ENCODE measurements at regions not wholly inside any gene's neighbourhood (a gene's known extent, or its start where the extent isn't known, plus 50 kb on each side); places are given as distances from the start of the nearest gene placed in this dataset.

GRCh38 chr5:41648996-41649395 lies 138.6 kb upstream of the PLCXD3 start:
- WGBS, 2 donors: 47% methylated on average over 2 of the region's 2 CpGs
- ATAC-seq (ENCODE audit: low FRiP score in 2 of 2) (no peak), DNase-seq (no peak)
- H3K4me3 ChIP-seq: no peak overlapping the region
- no peaks in the 10 kb centered on the region for H3K36me3 ChIP-seq
- H3K9me3 ChIP-seq: no peaks in the 10 kb centered on the region
- no peaks in the 10 kb centered on the region for H3K4me1 ChIP-seq
- no peaks in the 10 kb centered on the region for H3K27me3 ChIP-seq
- TF ChIP-seq CTCF (IDR thresholded peaks at IDR 0.05) (no peak), POLR2A (IDR thresholded peaks at IDR 0.05) (no peak), POLR2AphosphoS5 (IDR thresholded peaks at IDR 0.05) (no peak), EP300 (IDR thresholded peaks at IDR 0.05) (no peak)
- no peak overlapping the region for H3K27ac ChIP-seq

DNA sequence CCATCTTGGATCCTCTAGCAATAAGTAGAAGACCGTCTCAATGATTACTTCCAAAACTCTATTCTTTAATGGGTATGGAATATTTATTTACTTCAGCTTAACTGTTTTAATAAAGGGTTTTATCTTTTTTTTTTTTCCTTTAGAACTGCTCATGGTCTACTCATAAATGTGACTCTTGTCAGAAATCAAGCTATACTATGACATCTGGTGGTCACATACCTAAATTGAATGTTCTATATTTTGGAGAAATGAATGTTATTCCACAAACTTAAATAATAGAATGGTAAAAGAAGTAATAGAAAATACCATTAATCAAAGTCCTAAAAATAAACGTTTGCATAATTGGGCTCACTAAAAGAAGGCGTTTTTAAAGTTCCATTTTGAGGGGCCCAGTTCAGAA lies 131.2 kb upstream of the PLCXD3 start:
- no peaks in the 10 kb centered on the region for H3K27me3 ChIP-seq
- 56 to 58% methylated on average over 3 of the region's 3 CpGs for WGBS, 2 donors
- no peak for ATAC-seq (ENCODE audit: low FRiP score in 2 of 2)
- no peak overlapping the region for H3K27ac ChIP-seq
- TF ChIP-seq POLR2AphosphoS5 (IDR thresholded peaks at IDR 0.05) (no peak), POLR2A (IDR thresholded peaks at IDR 0.05) (no peak), CTCF (IDR thresholded peaks at IDR 0.05) (no peak), EP300 (IDR thresholded peaks at IDR 0.05) (no peak)
- H3K9me3 ChIP-seq: no peaks in the 10 kb centered on the region
- H3K4me1 ChIP-seq: no peaks in the 10 kb centered on the region
- no peak overlapping the region for H3K4me3 ChIP-seq
- no peaks in the 10 kb centered on the region for H3K36me3 ChIP-seq
- DNase-seq: no peak

GRCh38 chr5:41638685-41639084 lies 128.3 kb upstream of the PLCXD3 start:
- DNase-seq (no peak), ATAC-seq (ENCODE audit: low FRiP score in 2 of 2) (no peak)
- no peak for TF ChIP-seq POLR2AphosphoS5 (IDR thresholded peaks at IDR 0.05)
- no peak for TF ChIP-seq POLR2A (IDR thresholded peaks at IDR 0.05)
- no peak for TF ChIP-seq EP300 (IDR thresholded peaks at IDR 0.05)
- TF ChIP-seq CTCF (IDR thresholded peaks at IDR 0.05): no peak
- no peaks in the 10 kb centered on the region for H3K9me3 ChIP-seq
- no peak overlapping the region for H3K4me3 ChIP-seq
- H3K27ac ChIP-seq: no peak overlapping the region
- H3K36me3 ChIP-seq: no peaks in the 10 kb centered on the region
- no peaks in the 10 kb centered on the region for H3K4me1 ChIP-seq
- H3K27me3 ChIP-seq: no peaks in the 10 kb centered on the region
- 81 to 83% methylated on average over 3 of the region's 3 CpGs for WGBS, 2 donors

GRCh38 chr5:41637869-41638268 lies 127.5 kb upstream of the PLCXD3 start:
- no peaks in the 10 kb centered on the region for H3K4me1 ChIP-seq
- 86 to 87% methylated on average over 4 of the region's 4 CpGs for WGBS, 2 donors
- ATAC-seq (ENCODE audit: low FRiP score in 2 of 2): no peak

More at GRCh38 chr5:41637869-41638268, 127.5 kb upstream of the PLCXD3 start:
- Histone ChIP-seq H3K36me3 (no peaks in the 10 kb centered on the region), H3K27ac (no peak overlapping the region), H3K9me3 (no peaks in the 10 kb centered on the region), H3K4me3 (no peak overlapping the region), H3K27me3 (no peaks in the 10 kb centered on the region)
- DNase-seq: no peak
- TF ChIP-seq CTCF (IDR thresholded peaks at IDR 0.05) (no peak), POLR2A (IDR thresholded peaks at IDR 0.05) (no peak), POLR2AphosphoS5 (IDR thresholded peaks at IDR 0.05) (no peak), EP300 (IDR thresholded peaks at IDR 0.05) (no peak)

All from upper lobe of left lung (tissue), 6 donors.